OCI-LY3 (cell line): ENCODE measurements at regions not wholly inside any gene's neighbourhood (a gene's known extent, or its start where the extent isn't known, plus 50 kb on each side); places are given as distances from the start of the nearest gene placed in this dataset.

Experiments used
- H2AFZ ChIP-seq: fragments of 200-600, 300-600 bp; shearing (Covaris generic); 2 replicates; pipeline ENCODE4 v1.6.0; 2014; ENCODE audit warnings: antibody characterized with exemption, low read depth, low read length
- H3K27ac ChIP-seq: fragments of 200-600, 300-600 bp; sonication (generic); 2 replicates; pipeline ENCODE4 v1.5.1; 2014; ENCODE audit warnings: mild to moderate bottlenecking, low read length, moderate library complexity, mixed read lengths
- H3K27me3 ChIP-seq: fragments of 200-600, 300-600 bp; sonication (generic); 2 replicates; pipeline ENCODE4 v1.6.1; 2014; ENCODE audit warnings: low read depth, low read length, mixed read lengths
- H3K36me3 ChIP-seq: fragments of 200-600, 300-600 bp; sonication (generic); replicated peaks from 2 replicates; pipeline ENCODE3; 2014; ENCODE audit warnings: low read depth, low read length, mixed read lengths
- H3K4me1 ChIP-seq: fragments of 300-600, 200-600 bp; sonication (generic); 2 replicates; pipeline ENCODE4 v1.6.1; 2014; ENCODE audit warnings: low read length, mixed read lengths
- H3K4me2 ChIP-seq: fragments of 200-600, 300-600 bp; sonication (generic); 2 replicates; pipeline ENCODE4 v1.6.1; 2014; ENCODE audit warnings: low read length, mixed read lengths
- H3K4me3 ChIP-seq: fragments of 300-600, 200-600 bp; sonication (generic); 2 replicates; pipeline ENCODE4 v1.5.1; 2014; ENCODE audit warnings: antibody characterized with exemption, mild to moderate bottlenecking, low read length, moderate library complexity
- H3K79me2 ChIP-seq: fragments of 300-600, 200-600 bp; shearing (Covaris generic); 2 replicates; pipeline ENCODE4 v1.6.1; 2014; ENCODE audit warnings: mild to moderate bottlenecking, low read length, mixed read lengths
- H3K9ac ChIP-seq: fragments of 300-600, 200-600 bp; shearing (Covaris generic); 2 replicates; pipeline ENCODE4 v1.6.0; 2014; ENCODE audit warnings: mild to moderate bottlenecking, low read length, moderate library complexity
- H3K9me3 ChIP-seq: fragments of 200-600, 300-600 bp; shearing (Covaris generic); 2 replicates; pipeline ENCODE4 v1.6.1; 2014; ENCODE audit warnings: low read length, mixed read lengths; ENCODE audit not compliant: insufficient read depth
- H4K20me1 ChIP-seq: fragments of 200-600, 300-600 bp; sonication (generic); 2 replicates; pipeline ENCODE4 v1.6.1; 2016; ENCODE audit warnings: low read length, mixed read lengths; ENCODE audit not compliant: insufficient read depth
- CTCF ChIP-seq: fragments of 200-600, 300-600 bp; sonication (generic); IDR thresholded peaks from 2 replicates; pipeline ENCODE4 v1.5.1; 2014; ENCODE audit warnings: antibody characterized with exemption, low read length, low read depth
- EZH2phosphoT487 ChIP-seq: fragments of 200-600 bp; shearing (Covaris generic); IDR thresholded peaks from 2 replicates; pipeline ENCODE4 v1.6.1; 2018; ENCODE audit warnings: antibody characterized with exemption, mixed run types, low read depth

- no peak overlapping the region for H3K27ac ChIP-seq
- H3K9ac ChIP-seq = no peak overlapping the region
- H2AFZ ChIP-seq = no peak overlapping the region
- H3K4me2 ChIP-seq = no peak overlapping the region
- H4K20me1 ChIP-seq = no peaks in the 10 kb centered on the region
- H3K36me3 ChIP-seq = no peaks in the 10 kb centered on the region
- no peaks in the 10 kb centered on the region for H3K4me1 ChIP-seq
- no peaks in the 10 kb centered on the region for H3K27me3 ChIP-seq
- no peak overlapping the region for H3K4me3 ChIP-seq
- TF ChIP-seq CTCF = no peak
- TF ChIP-seq EZH2phosphoT487 = no peak
- H3K79me2 ChIP-seq = no peaks in the 10 kb centered on the region
- no peaks in the 10 kb centered on the region for H3K9me3 ChIP-seq
Observed at GRCh38 chr5:24963611-24964010, 318.8 kb upstream of the CDH10 start.

- H3K4me2 ChIP-seq = no peak overlapping the region
- H3K36me3 ChIP-seq = no peaks in the 10 kb centered on the region
- no peaks in the 10 kb centered on the region for H3K79me2 ChIP-seq
- H4K20me1 ChIP-seq = no peaks in the 10 kb centered on the region
- H3K4me3 ChIP-seq = no peak overlapping the region
- TF ChIP-seq EZH2phosphoT487 (no peak), CTCF (no peak)
- no peak overlapping the region for H3K27ac ChIP-seq
- H3K4me1 ChIP-seq = no peaks in the 10 kb centered on the region
- no peaks in the 10 kb centered on the region for H3K9me3 ChIP-seq
- no peak overlapping the region for H2AFZ ChIP-seq
- no peak overlapping the region for H3K9ac ChIP-seq
- H3K27me3 ChIP-seq = no peaks in the 10 kb centered on the region
Observed at GRCh38 chr5:24923400-24923799, 278.6 kb upstream of the CDH10 start.

- no peak overlapping the region for H3K27ac ChIP-seq
- H3K27me3 ChIP-seq = no peaks in the 10 kb centered on the region
- H4K20me1 ChIP-seq = no peaks in the 10 kb centered on the region
- H3K4me3 ChIP-seq = no peak overlapping the region
- H3K4me1 ChIP-seq = no peaks in the 10 kb centered on the region
- TF ChIP-seq EZH2phosphoT487 = no peak
- TF ChIP-seq CTCF = no peak
- H3K9me3 ChIP-seq = no peaks in the 10 kb centered on the region
- H3K79me2 ChIP-seq = no peaks in the 10 kb centered on the region
- no peaks in the 10 kb centered on the region for H3K36me3 ChIP-seq
- no peak overlapping the region for H3K4me2 ChIP-seq
- no peak overlapping the region for H3K9ac ChIP-seq
- no peak overlapping the region for H2AFZ ChIP-seq
Observed at GRCh38 chr5:24918676-24919075, 273.9 kb upstream of the CDH10 start.

GRCh38 chr5:24916863-24917262, 272.1 kb upstream of the CDH10 start:
- Histone ChIP-seq H3K9me3 (no peaks in the 10 kb centered on the region), H3K27me3 (no peaks in the 10 kb centered on the region), H3K4me3 (no peak overlapping the region), H3K36me3 (no peaks in the 10 kb centered on the region), H4K20me1 (no peaks in the 10 kb centered on the region), H3K4me2 (no peak overlapping the region), H3K9ac (no peak overlapping the region), H3K27ac (no peak overlapping the region), H3K79me2 (no peaks in the 10 kb centered on the region), H3K4me1 (no peaks in the 10 kb centered on the region), H2AFZ (no peak overlapping the region)
- no peak for TF ChIP-seq CTCF
